ENCODE measurements at regions not wholly inside any gene's neighbourhood (a gene's known extent, or its start where the extent isn't known, plus 50 kb on each side); places are given as distances from the start of the nearest gene placed in this dataset.
A peak's percentile ranks its signal among the peaks of the same experiment; 100 is the strongest.

DNA sequence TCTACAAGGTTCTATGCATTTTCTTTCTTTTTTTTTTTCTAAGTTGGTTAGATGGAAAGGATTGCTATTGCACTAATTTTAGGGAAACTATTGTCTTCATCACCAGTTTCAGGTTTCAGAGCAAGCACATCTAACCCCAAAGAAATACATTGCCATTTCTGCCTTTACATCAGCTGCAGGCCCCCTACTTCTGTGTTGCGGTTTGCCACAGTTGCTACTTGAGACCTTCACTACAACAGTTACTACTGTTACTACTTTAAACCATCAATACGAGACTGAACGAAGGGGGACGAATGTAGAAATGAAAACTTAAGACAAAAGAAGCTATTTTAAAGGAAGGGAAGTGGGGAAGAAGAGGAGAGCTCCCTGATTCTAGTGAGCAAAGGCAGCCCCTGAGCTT lies 256.7 kb upstream of the LCORL start:
- no CpG with 5 or more reads among the region's 4 CpGs for WGBS (ENCODE audit: extremely low coverage, insufficient read length, low lambda C conversion rate)
- no peak for DNase-seq

More for the DNA sequence above, 256.7 kb upstream of the LCORL start:
- Histone ChIP-seq H3K9ac (ENCODE audit: extremely low read depth, insufficient read length, low read length) (no peak overlapping the region), H3K56ac (ENCODE audit: insufficient read length, low read depth, low read length) (no peak overlapping the region), H3K79me1 (ENCODE audit: insufficient read depth, low read depth, low read length, poor library complexity, severe bottlenecking) (no peaks in the 10 kb centered on the region), H2BK5ac (ENCODE audit: insufficient read length, low read length) (no peak overlapping the region), H4K20me1 (ENCODE audit: control insufficient read depth, insufficient read depth, insufficient read length) (no peaks in the 10 kb centered on the region), H3T11ph (ENCODE audit: low read length) (no peak overlapping the region), H2AFZ (ENCODE audit: low read length) (no peak overlapping the region), H4K5ac (ENCODE audit: insufficient read length, low read depth, low read length) (no peak overlapping the region), H3K23ac (ENCODE audit: insufficient read length, low read depth, low read length) (no peak overlapping the region), H4K91ac (ENCODE audit: insufficient read length, low read depth, low read length) (no peak overlapping the region), H2BK15ac (ENCODE audit: low read depth, low read length) (no peak overlapping the region), H2BK120ac (ENCODE audit: low read depth, low read length, poor library complexity, severe bottlenecking) (no peak overlapping the region), H3K4me1 (ENCODE audit: insufficient read depth, low read length) (no peaks in the 10 kb centered on the region), H3K27me3 (ENCODE audit: insufficient read depth, low read length) (no peaks in the 10 kb centered on the region), H3K4ac (ENCODE audit: low read depth, low read length) (no peak overlapping the region), H3K18ac (ENCODE audit: insufficient read length, low read depth, low read length) (no peak overlapping the region), H3K4me2 (ENCODE audit: insufficient read depth, insufficient read length, low read length) (no peak overlapping the region), H3K79me2 (ENCODE audit: insufficient read depth, low read length) (no peaks in the 10 kb centered on the region), H2BK12ac (ENCODE audit: insufficient read length, low read depth, low read length) (no peak overlapping the region), H2BK20ac (ENCODE audit: low read depth, low read length, poor library complexity, severe bottlenecking) (no peak overlapping the region), H4K8ac (replicated peaks; ENCODE audit: insufficient read length, low read depth, low read length) (no peak overlapping the region), H2AK5ac (ENCODE audit: insufficient read length, low read length) (no peak overlapping the region), H3K9me3 (ENCODE audit: control insufficient read depth, low read depth, low read length) (no peaks in the 10 kb centered on the region), H3K23me2 (ENCODE audit: insufficient read length, low read depth, low read length, poor library complexity, severe bottlenecking) (no peaks in the 10 kb centered on the region), H3K14ac (ENCODE audit: insufficient read depth, low read length) (no peak overlapping the region), H3K27ac (ENCODE audit: insufficient read length, low read depth, low read length) (no peak overlapping the region)
- H3K4me3 Mint-ChIP-seq = no peak overlapping the region
- no peaks in the 10 kb centered on the region; a peak in 1 of 7 replicates for H3K36me3 Mint-ChIP-seq (ENCODE audit: insufficient read depth in 1 of 3, low read depth in 3 of 3)
- H3K9me3 Mint-ChIP-seq = peaks cover 4 to 5% of the 10 kb centered on the region in 2 experiments; a peak in 4 of 5 replicates
- H3K27ac Mint-ChIP-seq = peak overlapping the region in 1 of 3 experiments; percentile 6; a peak in 1 of 7 replicates
- no peaks in the 10 kb centered on the region; the same call in 1 of the 2 replicates for H3K27me3 Mint-ChIP-seq (ENCODE audit: low read depth)
- no peaks in the 10 kb centered on the region for H3K4me1 Mint-ChIP-seq
- TF ChIP-seq, protein P1, sequence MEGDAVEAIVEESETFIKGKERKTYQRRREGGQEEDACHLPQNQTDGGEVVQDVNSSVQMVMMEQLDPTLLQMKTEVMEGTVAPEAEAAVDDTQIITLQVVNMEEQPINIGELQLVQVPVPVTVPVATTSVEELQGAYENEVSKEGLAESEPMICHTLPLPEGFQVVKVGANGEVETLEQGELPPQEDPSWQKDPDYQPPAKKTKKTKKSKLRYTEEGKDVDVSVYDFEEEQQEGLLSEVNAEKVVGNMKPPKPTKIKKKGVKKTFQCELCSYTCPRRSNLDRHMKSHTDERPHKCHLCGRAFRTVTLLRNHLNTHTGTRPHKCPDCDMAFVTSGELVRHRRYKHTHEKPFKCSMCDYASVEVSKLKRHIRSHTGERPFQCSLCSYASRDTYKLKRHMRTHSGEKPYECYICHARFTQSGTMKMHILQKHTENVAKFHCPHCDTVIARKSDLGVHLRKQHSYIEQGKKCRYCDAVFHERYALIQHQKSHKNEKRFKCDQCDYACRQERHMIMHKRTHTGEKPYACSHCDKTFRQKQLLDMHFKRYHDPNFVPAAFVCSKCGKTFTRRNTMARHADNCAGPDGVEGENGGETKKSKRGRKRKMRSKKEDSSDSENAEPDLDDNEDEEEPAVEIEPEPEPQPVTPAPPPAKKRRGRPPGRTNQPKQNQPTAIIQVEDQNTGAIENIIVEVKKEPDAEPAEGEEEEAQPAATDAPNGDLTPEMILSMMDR (conservative IDR thresholded peaks at IDR 0.05) = no peak
